HEK293T (cell line): ENCODE measurements at regions not wholly inside any gene's neighbourhood (a gene's known extent, or its start where the extent isn't known, plus 50 kb on each side); places are given as distances from the start of the nearest gene placed in this dataset.

ENCODE experiments used
- CTBP1 ChIP-seq: fragments of 450-650 bp; IDR thresholded peaks from 2 replicates; pipeline ENCODE4 v1.6.1; 2016; ENCODE audit warnings: borderline replicate concordance
- FOXA1 ChIP-seq: fragments of 450-650 bp; IDR thresholded peaks from 2 replicates; pipeline ENCODE4 v1.6.1; 2016; ENCODE audit warnings: mild to moderate bottlenecking
- FOXK2 ChIP-seq: fragments of 450-650 bp; IDR thresholded peaks from 2 replicates; pipeline ENCODE4 v1.6.1; 2016; ENCODE audit warnings: mild to moderate bottlenecking
- NFRKB ChIP-seq: fragments of 450-650 bp; IDR thresholded peaks from 2 replicates; pipeline ENCODE4 v1.6.1; 2016; ENCODE audit warnings: mild to moderate bottlenecking, moderate library complexity
- SP1 ChIP-seq: fragments of 450-650 bp; IDR thresholded peaks from 2 replicates; pipeline ENCODE4 v1.6.1; 2017
- TARDBP ChIP-seq: fragments of 450-650 bp; IDR thresholded peaks from 2 replicates; pipeline ENCODE4 v1.6.1; 2016

DNA sequence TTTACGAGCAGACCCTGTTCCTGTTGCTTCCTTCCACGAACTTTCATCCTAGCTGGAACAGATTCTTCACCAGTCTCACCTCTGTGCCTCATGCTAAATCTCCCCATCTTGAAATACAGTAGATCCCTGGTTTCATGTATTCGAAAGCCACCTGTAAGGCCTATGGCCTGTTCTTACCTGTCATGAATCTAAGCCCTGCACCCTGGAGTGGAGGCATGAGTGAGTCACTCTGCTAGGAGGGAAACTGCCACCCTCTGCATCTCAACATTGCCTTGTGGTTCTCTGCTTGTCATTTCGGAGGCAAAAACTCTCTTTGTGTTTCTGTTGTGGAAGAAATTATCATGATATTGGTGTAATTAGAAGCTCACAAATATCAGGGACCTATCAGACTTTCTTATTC, 320.0 kb downstream of the ENC1 start:
- no peak for TF ChIP-seq TARDBP
- TF ChIP-seq FOXK2: no peak
- no peak for TF ChIP-seq FOXA1
- TF ChIP-seq SP1: no peak
- no peak for TF ChIP-seq CTBP1
- no peak for TF ChIP-seq NFRKB
